Hematopoietic multipotent progenitor cell treated with erythropoietin and hydrocortisone succinate and interleukin-3 and kit ligand, for 4 days (in vitro differentiated cells): ENCODE measurements at regions not wholly inside any gene's neighbourhood (a gene's known extent, or its start where the extent isn't known, plus 50 kb on each side); places are given as distances from the start of the nearest gene placed in this dataset.

Experiments used
- DNase-seq: peaks from one replicate; pipeline ENCODE4 v3.0.0-alpha.2; 2015

DNA sequence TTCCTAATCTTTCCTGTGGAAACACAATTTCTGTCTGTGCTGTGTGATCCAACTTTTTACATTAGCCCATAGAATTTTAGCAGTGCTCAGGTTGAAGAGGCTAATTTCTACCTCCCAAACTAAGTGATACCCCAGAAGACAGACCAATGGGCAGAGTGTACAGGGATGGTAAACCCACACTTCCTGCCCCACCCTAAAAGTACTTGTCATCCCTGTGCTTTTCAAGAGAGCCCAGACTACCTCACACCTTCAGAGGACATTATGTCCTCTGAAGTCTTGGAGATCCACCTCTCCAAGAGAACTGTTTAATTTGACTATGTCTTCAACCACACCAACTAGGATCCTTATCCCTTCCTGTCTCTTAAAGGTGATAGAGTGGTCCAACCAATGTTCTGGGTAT is 82.0 kb upstream of the ACSL1 start:
- no peak for DNase-seq

DNA sequence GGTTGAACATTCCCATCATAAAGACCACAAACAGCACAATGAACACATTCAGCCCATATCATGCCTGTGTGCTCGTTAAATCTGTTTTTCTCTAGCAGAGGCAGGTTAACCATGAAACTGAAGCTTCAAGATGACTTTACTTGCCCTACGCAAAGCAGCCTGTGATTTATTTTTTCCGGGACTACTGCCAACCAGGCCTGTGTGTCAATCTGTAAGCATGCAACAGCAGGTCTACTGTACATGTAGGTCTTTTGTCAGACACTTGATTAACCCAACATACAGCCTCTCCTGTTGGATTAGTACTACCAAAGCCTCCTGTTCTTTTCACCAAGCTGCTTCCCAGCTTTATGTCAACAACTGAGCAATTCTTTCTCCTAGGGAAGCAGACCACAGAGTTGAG is 85.5 kb upstream of the ACSL1 start:
- no peak for DNase-seq

DNA sequence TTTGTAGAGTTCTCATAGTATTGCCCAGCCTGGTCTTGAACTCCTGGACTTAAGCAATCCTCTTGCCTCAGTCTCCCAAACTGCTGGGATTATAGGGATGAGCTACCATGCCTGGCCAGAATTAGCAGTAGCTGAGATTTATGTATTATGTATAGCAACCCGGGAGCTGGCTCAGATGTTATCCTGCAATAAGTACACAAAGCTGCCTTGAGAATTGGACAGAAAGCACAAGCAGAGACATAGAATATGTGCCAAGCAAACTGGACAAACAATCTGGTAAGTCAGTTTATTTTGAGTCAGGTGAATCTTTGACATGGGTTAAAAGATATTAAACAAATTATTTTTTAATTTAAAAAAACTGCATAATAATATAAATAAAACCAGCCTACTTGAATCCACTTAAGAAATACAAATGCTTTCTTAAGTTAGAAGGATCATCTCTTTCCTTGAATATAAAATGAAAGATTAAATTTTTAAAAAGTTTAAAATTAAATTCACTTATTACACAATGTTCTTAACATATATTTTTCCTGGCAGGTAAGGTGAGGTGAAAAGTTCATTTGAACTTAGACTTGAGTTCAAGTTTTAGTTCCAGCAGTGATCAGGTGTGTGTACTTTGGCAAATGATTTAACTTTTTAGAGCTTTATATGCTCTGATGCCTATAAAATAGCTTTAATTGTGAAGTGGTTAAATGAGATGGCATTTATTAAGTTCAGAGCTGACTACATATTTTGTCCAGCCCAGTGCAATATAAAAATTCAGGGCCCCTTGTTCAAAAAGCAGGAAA is 87.8 kb upstream of the ACSL1 start:
- no peak for DNase-seq

GRCh38 chr4:184918799-184919198 is 93.0 kb upstream of the ACSL1 start:
- peak; percentile 37 for DNase-seq

- DNase-seq = no peak
Measured at GRCh38 chr4:184921456-184921855, 95.7 kb upstream of the ACSL1 start.

DNA sequence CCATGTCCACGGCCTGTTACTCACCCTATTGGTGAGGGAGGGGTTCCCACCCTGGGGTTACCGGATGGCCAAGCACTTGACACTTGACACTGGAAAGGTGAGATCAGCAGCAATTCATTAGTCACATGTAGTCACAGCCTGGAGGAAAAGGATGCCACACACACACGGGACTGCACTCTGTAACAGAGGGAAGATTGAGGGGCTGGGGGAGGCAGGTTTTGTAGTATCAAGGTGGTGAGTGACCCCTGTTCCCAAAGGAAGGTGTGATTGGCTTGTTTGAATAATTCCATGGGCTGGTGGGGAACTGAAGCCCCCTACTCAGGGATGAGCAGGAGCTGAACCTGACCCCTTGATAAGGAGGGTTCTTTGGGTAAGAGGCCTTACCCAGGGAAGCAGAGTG is 96.0 kb upstream of the HELT start:
- DNase-seq = no peak

DNA sequence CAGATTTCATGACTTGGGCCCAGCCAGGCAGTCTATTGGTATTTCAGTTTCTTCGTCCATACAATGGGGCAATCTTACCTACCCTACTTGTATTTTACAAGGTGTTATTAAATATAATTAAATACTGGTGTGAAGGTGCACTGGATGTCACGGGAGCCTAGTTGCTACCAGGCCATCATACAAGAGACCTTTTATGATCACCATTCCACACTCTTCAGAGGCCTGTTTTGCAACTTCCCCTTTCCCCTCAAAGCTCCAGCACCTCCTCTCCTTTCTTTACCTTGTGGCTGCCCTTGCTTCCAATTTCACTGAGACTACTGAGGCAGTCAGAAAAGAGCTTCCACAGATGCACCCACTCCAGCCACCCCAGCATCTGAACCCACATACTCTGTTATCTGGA is 93.8 kb upstream of the HELT start:
- peak; percentile 33 for DNase-seq

GRCh38 chr4:184929476-184929875 is 88.8 kb upstream of the HELT start:
- DNase-seq = no peak

GRCh38 chr4:184930026-184930425 is 88.3 kb upstream of the HELT start:
- DNase-seq = no peak

DNA sequence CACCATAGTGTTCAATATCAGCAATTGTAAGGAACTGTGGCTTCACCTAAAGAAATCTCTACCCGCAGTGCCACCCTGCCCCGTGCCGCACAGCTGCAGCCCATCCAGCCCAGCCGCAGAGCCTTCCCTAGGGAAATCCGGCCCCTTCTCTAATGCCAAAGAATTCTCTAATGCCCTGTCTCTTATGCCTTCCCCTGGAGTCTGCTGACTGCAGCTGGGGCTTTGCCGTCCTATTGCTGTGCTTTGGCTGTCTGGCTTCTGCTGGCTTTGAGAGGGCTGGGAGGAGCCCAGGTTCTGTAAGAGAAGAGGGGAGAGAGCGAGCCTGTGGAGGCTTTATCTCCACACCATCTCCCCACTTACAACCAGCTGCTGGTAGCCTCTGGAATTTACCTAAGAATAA is 85.9 kb upstream of the HELT start:
- DNase-seq = no peak

- no peak for DNase-seq
Measured at GRCh38 chr4:184933311-184933710, 85.0 kb upstream of the HELT start.

DNA sequence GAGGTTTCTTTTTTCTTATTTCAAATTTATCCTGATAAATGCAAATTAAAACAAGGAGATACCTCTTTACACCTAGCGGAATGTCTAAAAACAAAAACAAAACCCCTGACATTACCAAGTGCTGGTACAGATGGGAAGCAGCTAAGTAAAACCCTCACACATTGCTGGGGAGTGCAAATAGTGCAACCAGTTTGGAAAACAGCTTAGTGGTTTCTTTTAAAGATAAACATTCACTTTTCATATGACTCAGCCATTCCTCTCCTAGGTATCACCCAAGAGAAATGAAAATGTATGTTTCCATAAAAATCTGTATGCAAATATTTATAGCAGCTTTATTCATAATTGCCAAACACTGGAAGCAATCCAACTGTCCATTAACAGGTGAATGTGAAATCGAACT is 84.1 kb upstream of the HELT start:
- no peak for DNase-seq

- no peak for DNase-seq
Measured at GRCh38 chr4:184934961-184935360, 83.3 kb upstream of the HELT start.

GRCh38 chr4:184936071-184936470 is 82.2 kb upstream of the HELT start:
- no peak for DNase-seq

DNA sequence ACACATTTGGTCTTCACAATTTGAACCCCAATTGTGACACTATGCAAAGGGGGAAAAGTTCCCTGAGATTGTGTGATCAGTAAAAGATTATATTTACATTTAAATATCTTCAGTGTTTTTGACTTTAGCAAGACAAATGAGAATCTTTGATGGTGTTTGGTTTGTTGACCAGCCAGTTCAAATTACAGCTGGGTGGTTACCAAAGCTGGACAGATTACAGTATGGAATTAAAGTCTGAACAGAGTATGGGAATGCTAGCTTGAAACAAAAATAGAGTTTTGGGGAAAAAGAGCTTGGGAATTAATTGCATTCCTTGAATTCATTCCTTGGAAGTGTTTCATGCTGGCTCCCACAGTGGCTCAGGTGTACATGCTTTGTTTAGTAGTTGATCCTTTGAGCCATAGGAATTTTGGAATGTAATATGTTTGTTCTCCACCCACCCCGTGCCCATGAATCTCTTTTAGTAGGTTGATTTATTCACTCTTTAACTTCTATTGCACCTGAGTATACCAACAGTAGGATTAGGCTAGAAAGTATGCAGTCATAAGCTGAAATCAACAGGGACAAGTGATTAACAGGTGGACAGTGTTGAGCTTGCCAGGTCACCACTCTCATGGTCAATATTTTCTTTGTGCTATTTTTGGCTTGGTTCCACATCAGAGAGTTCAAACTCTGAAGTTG is 81.1 kb upstream of the HELT start:
- no peak for DNase-seq

GRCh38 chr4:184937745-184938144 is 80.5 kb upstream of the HELT start:
- no peak for DNase-seq

DNA sequence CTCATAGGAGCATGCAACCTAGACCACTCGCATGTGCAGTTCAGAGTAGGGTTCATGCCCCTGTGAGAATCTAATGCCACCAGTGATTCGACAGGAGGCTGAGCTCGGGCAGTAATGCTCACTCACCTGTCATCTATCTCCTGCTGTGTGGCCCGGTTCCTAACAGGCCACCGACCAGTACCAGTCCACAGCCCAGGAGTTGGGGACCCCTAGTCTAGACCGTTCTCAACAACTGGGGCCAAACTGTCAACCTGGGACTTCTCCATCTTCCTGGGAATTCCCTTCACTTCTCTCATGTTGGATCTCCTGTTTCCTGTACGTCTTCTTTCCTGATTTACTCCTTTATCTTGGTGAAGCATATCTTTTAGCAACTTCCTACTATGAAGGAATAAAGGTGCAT is 79.4 kb upstream of the HELT start:
- no peak for DNase-seq

- no peak for DNase-seq
Measured at GRCh38 chr4:184939978-184940377, 78.3 kb upstream of the HELT start.

DNA sequence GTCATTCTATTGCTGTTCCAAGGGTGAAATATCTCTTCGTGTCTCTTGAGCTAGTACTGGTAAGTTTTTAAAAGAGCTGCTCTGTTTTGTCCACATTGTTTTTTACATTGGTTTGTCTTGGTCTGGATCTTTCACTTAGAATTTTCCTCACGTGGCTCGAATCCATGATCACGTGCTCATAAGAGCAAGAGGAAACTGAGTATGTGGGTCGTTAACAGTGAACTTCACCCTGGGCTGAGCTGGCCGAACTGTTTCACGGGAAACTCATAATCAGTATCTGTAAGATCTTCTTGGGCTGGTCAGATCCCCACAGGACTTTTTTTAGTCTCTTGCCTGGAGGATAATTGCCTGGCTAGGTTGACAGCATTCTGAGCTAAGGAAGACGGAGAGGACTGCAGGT is 77.8 kb upstream of the HELT start:
- DNase-seq = no peak

DNA sequence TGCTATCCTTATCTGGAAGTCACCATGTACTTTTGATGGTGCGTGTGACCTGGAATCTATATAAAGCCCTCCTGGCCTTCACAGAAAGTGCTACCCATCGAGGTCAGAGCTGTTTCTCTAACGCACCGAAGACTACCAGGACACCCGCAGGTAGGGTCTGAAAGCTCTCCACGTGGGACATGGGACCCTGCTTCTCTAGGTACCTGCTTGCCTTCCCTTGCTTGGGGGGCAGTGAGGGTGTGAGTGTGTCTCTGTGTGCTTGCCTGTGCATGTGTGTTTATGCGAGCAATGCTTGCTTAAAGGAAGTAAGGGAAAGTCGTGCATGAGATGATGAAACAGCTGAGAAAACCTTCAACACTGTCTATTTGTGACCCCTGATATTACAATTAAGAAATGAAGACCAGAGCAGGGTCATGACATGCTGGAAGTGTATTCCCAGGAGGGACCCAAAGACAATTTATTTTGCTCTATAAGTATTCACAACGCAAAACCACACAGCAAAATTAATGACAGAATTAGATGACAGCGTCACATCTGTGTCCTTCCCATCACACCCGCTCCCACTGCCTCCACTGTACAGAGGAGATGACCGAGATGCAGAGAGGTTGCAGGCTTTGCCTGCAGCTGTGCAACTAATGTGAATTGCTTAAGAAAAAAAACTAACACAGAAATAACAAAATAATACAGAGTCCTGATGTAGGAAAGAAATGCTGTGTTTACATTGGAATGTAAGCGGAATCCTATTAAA is 76.4 kb upstream of the HELT start:
- no peak for DNase-seq

DNA sequence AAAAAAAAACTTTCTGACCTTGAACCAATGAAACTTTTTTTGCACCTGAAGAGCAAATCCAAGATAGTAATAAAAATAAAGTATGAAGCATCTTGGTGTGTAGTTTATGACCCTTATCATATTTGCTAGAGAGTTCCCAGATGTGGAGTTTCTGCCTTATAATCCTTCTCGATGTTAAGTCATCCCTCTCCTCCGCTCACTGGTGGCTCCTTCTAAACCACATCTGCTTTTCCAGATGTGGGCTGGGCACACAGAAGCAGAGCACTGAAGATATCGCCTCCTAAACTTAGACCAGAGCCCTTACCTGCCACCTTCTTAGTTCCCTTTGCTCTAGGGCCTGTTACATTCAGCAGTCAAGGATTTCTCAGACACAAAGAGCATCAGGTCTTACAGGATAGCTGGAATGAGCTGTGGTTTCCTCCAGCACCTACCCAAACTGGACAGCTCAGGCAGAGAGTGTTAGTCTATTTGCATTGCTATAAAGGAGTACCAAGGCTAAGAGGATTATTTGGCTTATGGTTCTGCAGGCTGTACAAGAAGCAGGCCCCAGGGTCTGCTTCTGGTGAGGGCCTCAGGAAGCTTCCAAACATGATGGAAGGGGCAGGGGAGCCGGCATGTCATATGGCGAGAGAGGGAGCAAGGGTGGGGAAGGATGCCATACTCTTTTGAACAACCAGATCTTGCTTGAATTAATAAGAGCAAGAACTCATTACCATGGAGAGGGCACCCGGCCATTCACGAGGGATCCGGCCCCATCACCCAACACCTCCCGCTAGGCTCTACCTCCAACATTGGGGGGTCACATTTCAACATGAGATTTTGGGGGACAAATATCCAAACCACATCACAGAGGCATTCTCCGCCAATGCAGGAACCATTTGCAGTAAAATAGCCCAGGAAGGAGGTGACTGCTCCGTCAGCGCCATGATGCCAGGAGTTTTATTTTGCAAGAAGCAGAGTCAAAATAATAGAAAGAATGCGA is 75.6 kb upstream of the HELT start:
- no peak for DNase-seq

- DNase-seq = no peak
Measured at GRCh38 chr4:184949020-184949419, 69.3 kb upstream of the HELT start.
